ENCODE measurements at regions not wholly inside any gene's neighbourhood (a gene's known extent, or its start where the extent isn't known, plus 50 kb on each side); places are given as distances from the start of the nearest gene placed in this dataset.

DNA sequence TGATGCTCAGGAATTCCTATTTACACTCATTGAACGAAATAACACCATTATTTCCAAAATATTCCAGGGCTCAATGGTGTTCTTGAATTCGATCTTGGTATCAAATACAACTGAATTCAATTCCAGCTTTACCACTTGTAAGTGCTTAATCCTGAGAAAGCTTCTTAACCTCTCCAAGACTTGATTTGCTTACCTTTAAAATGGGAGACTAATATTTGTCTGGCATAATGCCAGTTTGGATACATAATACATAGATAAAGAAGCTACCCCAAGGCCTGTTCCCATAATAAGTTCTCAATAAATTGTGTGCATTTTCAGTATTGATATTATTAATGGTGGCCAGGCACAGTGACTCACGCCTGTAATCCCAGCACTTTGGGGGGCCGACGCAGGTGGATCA lies 368.9 kb upstream of the MAF start:
- no peak overlapping the region for H3K4me3 Mint-ChIP-seq (ENCODE audit: unreplicated experiment)
- no peak overlapping the region for H3K27ac Mint-ChIP-seq (ENCODE audit: unreplicated experiment)
- H3K9me3 ChIP-seq = no peaks in the 10 kb centered on the region
- no peaks in the 10 kb centered on the region for H3K36me3 Mint-ChIP-seq (ENCODE audit: insufficient read depth, unreplicated experiment)
- no peaks in the 10 kb centered on the region for H3K27me3 Mint-ChIP-seq (ENCODE audit: insufficient read depth, unreplicated experiment)
- CTCF ChIA-PET = no interaction called here
- POLR2A ChIA-PET = no interaction called here
- peaks cover 8% of the 10 kb centered on the region for H3K9me3 Mint-ChIP-seq (ENCODE audit: unreplicated experiment)
- TF ChIP-seq, protein P1, sequence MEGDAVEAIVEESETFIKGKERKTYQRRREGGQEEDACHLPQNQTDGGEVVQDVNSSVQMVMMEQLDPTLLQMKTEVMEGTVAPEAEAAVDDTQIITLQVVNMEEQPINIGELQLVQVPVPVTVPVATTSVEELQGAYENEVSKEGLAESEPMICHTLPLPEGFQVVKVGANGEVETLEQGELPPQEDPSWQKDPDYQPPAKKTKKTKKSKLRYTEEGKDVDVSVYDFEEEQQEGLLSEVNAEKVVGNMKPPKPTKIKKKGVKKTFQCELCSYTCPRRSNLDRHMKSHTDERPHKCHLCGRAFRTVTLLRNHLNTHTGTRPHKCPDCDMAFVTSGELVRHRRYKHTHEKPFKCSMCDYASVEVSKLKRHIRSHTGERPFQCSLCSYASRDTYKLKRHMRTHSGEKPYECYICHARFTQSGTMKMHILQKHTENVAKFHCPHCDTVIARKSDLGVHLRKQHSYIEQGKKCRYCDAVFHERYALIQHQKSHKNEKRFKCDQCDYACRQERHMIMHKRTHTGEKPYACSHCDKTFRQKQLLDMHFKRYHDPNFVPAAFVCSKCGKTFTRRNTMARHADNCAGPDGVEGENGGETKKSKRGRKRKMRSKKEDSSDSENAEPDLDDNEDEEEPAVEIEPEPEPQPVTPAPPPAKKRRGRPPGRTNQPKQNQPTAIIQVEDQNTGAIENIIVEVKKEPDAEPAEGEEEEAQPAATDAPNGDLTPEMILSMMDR (IDR thresholded peaks at IDR 0.05; ENCODE audit: insufficient read depth in 1 of 2, low read depth in 1 of 2, low read length in 1 of 2, severe bottlenecking in 1 of 2, unreplicated experiment in 1 of 2) = no peak
- no peaks in the 10 kb centered on the region; the same call in 1 of the 2 replicates for H3K27me3 ChIP-seq (replicated peaks; ENCODE audit: control insufficient read depth, insufficient read depth, low read length)
- DNase-seq = no peak
- BruUV-seq (replicated peaks) = no TSS peak
- no peak overlapping the region for H3K4me3 ChIP-seq (ENCODE audit: low read depth, low read length)
- no peaks in the 10 kb centered on the region for H3K36me3 ChIP-seq (ENCODE audit: control insufficient read depth, insufficient read depth, low read length)
- intact Hi-C loops (cut with micrococcal nuclease; ENCODE audit: unreplicated experiment) = no loop called here
- peaks cover 7% of the 10 kb centered on the region for H3K4me1 Mint-ChIP-seq (ENCODE audit: low read depth, unreplicated experiment)
- peaks cover 8% of the 10 kb centered on the region; the same call in 1 of the 2 replicates for H3K4me1 ChIP-seq

DNA sequence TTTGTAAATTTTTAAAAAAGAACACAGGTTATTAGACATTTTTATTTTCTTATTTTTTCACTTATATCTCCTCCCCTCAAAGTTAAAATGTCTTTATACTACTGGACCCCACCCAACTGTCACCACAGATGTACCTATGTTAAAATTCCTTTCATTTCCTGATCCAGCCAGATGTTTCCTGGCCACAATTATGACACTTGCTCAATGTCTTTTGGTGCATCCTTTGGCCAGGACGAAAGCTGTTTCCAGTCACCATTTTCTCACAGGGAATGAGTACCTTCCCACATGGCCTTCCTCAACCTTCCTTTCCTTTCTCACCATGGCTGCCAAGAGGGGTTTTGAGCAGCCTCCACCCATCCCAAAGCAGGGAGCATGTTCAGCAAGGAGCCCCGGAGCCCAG lies 365.7 kb upstream of the MAF start:
- H3K4me3 Mint-ChIP-seq (ENCODE audit: unreplicated experiment) = no peak overlapping the region
- H3K27me3 Mint-ChIP-seq (ENCODE audit: insufficient read depth, unreplicated experiment) = no peaks in the 10 kb centered on the region
- no peak overlapping the region for H3K27ac Mint-ChIP-seq (ENCODE audit: unreplicated experiment)
- intact Hi-C loops (cut with micrococcal nuclease; ENCODE audit: unreplicated experiment) = no loop called here
- BruUV-seq (replicated peaks) = no TSS peak
- H3K27me3 ChIP-seq (replicated peaks; ENCODE audit: control insufficient read depth, insufficient read depth, low read length) = no peaks in the 10 kb centered on the region; the same call in 1 of the 2 replicates
- POLR2A ChIA-PET = no interaction called here
- peaks cover under 1% of the 10 kb centered on the region for H3K4me1 Mint-ChIP-seq (ENCODE audit: low read depth, unreplicated experiment)
- no peak for DNase-seq
- no peak overlapping the region for H3K4me3 ChIP-seq (ENCODE audit: low read depth, low read length)
- CTCF ChIA-PET = no interaction called here
- peaks cover 19% of the 10 kb centered on the region for H3K9me3 Mint-ChIP-seq (ENCODE audit: unreplicated experiment)
- peaks cover 8% of the 10 kb centered on the region; the same call in 1 of the 2 replicates for H3K4me1 ChIP-seq
- H3K36me3 Mint-ChIP-seq (ENCODE audit: insufficient read depth, unreplicated experiment) = no peaks in the 10 kb centered on the region
- no peaks in the 10 kb centered on the region for H3K36me3 ChIP-seq (ENCODE audit: control insufficient read depth, insufficient read depth, low read length)
- no peaks in the 10 kb centered on the region for H3K9me3 ChIP-seq
- TF ChIP-seq, protein P1 (IDR thresholded peaks at IDR 0.05; ENCODE audit: insufficient read depth in 1 of 2, low read depth in 1 of 2, low read length in 1 of 2, severe bottlenecking in 1 of 2, unreplicated experiment in 1 of 2) = no peak

DNA sequence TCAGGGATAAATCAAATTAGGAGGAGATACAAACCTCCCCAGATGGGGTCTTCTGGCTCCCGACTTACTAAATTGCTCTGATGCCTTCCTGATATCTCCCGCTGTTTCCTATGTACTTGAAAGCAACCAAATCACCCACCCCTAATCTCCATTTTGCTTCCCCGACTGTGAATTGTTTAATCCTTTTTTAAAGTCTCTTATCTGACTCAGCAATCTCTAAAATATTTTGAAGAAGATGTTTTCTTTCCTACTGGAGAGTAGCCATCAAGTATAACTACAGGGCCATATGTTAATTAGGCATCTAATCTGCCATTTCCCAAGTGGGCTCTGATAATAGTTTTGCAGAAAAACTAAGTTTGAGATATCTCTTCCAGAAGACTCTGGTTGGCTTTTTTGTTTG lies 365.2 kb upstream of the MAF start:
- intact Hi-C loops (cut with micrococcal nuclease; ENCODE audit: unreplicated experiment) = no loop called here
- BruUV-seq (replicated peaks) = no TSS peak

More for the DNA sequence above, 365.2 kb upstream of the MAF start:
- no peaks in the 10 kb centered on the region for H3K36me3 Mint-ChIP-seq (ENCODE audit: insufficient read depth, unreplicated experiment)
- no peaks in the 10 kb centered on the region for H3K9me3 ChIP-seq
- H3K27ac Mint-ChIP-seq (ENCODE audit: unreplicated experiment) = no peak overlapping the region
- H3K27me3 Mint-ChIP-seq (ENCODE audit: insufficient read depth, unreplicated experiment) = no peaks in the 10 kb centered on the region
- no peak overlapping the region for H3K4me3 ChIP-seq (ENCODE audit: low read depth, low read length)
- POLR2A ChIA-PET = no interaction called here
- DNase-seq = no peak
- H3K4me1 ChIP-seq = peaks cover 6% of the 10 kb centered on the region; the same call in 1 of the 2 replicates
- no peaks in the 10 kb centered on the region for H3K36me3 ChIP-seq (ENCODE audit: control insufficient read depth, insufficient read depth, low read length)
- peaks cover 6% of the 10 kb centered on the region for H3K4me1 Mint-ChIP-seq (ENCODE audit: low read depth, unreplicated experiment)
- TF ChIP-seq, protein P1 (IDR thresholded peaks at IDR 0.05; ENCODE audit: insufficient read depth in 1 of 2, low read depth in 1 of 2, low read length in 1 of 2, severe bottlenecking in 1 of 2, unreplicated experiment in 1 of 2) = no peak
- H3K9me3 Mint-ChIP-seq (ENCODE audit: unreplicated experiment) = peaks cover 24% of the 10 kb centered on the region
- H3K4me3 Mint-ChIP-seq (ENCODE audit: unreplicated experiment) = no peak overlapping the region
- CTCF ChIA-PET = no interaction called here
- H3K27me3 ChIP-seq (replicated peaks; ENCODE audit: control insufficient read depth, insufficient read depth, low read length) = no peaks in the 10 kb centered on the region; the same call in 1 of the 2 replicates

Data from Caco-2 (cell line).